KOPT-K1 (cell line): ENCODE measurements at regions not wholly inside any gene's neighbourhood (a gene's known extent, or its start where the extent isn't known, plus 50 kb on each side); places are given as distances from the start of the nearest gene placed in this dataset.

Experiments used
- H3K27ac ChIP-seq: fragments of 200-600 bp; sonication (generic); 2 replicates; pipeline ENCODE4 v1.5.1; 2016; ENCODE audit warnings: antibody characterized with exemption, mild to moderate bottlenecking, low read depth, low read length; ENCODE audit not compliant: poor library complexity, severe bottlenecking
- H3K36me3 ChIP-seq: fragments of 200-600 bp; sonication (generic); 2 replicates; pipeline ENCODE4 v1.5.1; 2017; ENCODE audit warnings: antibody characterized with exemption, mild to moderate bottlenecking, low read length, moderate library complexity; ENCODE audit not compliant: insufficient read depth
- H3K9me3 ChIP-seq: fragments of 200-600 bp; sonication (generic); 2 replicates; pipeline ENCODE4 v1.5.1; 2017; ENCODE audit warnings: antibody characterized with exemption, low read length, mild to moderate bottlenecking; ENCODE audit not compliant: insufficient read depth, poor library complexity, severe bottlenecking

DNA sequence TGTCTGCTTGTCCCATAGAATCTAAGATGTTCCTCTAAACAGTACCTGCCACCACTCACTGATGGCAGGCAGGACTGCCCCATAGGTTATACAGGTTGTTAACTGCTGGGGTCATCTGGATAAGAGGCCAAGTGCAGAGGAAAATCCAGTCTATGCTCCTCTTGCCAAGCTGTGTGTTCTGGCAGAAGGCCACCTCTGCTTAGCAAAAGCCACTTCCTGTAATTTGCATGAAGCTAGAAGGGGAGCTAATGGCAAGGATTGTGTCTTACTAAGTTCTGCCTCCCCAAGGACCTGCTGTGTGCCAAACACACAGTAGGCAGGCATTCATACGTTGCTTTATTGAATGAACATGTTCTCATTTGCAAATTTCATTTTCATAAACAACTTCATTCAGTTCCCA is 445.4 kb downstream of the BCL11B start:
- Histone ChIP-seq H3K27ac (no peak overlapping the region), H3K9me3 (peaks cover 3% of the 10 kb centered on the region), H3K36me3 (no peaks in the 10 kb centered on the region)

DNA sequence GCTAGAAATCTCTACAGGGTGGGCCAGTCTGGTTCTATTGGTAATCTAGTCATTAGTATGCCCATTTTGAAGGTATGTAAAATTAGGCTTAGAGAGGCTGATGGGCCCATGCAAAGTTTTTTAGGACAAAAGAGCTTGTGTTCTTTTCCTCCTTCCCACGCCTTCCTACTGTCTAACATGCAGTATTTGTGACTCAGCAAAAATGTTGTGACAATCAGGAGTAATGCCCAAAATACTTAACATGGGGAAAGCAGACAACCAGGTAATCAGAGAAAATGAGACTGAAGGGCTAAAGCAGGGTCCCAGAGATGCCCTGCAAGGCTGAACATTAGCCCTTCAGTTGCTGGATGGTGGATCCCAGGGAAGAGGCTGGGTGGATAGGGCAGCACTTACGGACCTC is 437.9 kb downstream of the BCL11B start:
- H3K27ac ChIP-seq = no peak overlapping the region
- no peaks in the 10 kb centered on the region for H3K36me3 ChIP-seq
- H3K9me3 ChIP-seq = peaks cover 9% of the 10 kb centered on the region

DNA sequence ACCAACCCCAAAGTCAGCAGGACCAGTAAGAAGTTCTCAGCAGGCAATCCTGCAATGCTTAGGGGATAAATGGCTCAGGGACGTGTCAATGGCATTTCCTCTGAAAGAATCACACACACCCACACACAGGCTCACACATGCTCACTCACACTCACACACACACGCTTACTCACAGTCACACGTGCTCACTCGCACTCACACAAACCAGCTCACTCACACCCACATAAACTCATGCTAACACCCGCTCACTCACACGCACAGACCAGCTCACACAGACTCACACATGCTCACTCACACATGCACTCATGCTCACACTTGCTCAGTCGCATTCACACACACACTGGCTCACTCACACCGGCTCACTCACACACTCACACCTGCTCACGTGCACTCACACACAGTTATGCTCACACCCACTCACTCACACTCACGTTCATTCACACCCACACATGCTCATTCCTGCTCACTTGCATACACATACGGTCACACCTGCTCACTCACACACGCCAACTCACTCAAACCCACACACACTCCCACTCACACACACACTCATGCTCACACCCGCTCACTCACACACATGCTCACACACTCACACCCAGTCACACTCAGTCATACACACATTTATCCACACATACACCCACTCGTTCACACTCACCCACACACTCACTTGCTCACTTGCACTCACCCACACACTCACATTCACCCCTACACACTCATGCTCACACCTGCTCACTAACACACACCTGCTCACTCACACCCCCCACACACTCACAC is 436.8 kb downstream of the BCL11B start:
- no peaks in the 10 kb centered on the region for H3K36me3 ChIP-seq
- H3K27ac ChIP-seq = no peak overlapping the region
- H3K9me3 ChIP-seq = peaks cover 6% of the 10 kb centered on the region

DNA sequence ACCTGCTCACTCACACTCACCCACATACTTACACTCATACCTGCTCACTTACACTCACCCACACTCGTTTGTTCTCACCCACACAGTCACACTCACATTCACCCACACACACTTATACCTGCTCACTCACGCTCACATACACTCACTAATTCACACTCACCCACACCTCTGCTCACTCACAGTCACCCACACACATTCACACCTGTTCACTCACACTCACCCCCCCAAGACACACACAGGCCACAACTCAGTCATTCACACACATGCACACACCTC is 436.2 kb downstream of the BCL11B start:
- Histone ChIP-seq H3K36me3 (no peaks in the 10 kb centered on the region), H3K9me3 (peaks cover 6% of the 10 kb centered on the region), H3K27ac (no peak overlapping the region)

DNA sequence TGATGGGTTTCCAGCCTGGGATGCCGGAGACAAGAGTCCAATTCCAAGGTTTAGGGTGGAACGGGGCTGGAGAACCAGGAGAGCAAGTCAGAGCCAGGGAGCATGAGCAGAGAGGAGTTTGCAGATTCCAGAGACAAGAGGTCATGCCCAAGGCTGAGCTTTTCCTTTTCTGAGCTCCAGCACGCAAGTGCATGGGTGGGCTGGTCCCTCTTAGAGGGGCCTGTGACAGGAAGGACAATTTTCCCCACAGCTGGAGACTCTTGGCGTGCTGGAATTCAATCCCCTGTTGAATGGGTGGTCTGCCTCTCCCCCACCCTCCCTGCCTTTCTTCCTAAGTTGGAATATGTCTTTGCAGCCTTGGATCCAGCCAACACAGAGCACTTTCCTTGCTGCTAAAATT is 431.9 kb downstream of the BCL11B start:
- H3K36me3 ChIP-seq = no peaks in the 10 kb centered on the region
- peaks cover 6% of the 10 kb centered on the region for H3K9me3 ChIP-seq
- H3K27ac ChIP-seq = no peak overlapping the region

DNA sequence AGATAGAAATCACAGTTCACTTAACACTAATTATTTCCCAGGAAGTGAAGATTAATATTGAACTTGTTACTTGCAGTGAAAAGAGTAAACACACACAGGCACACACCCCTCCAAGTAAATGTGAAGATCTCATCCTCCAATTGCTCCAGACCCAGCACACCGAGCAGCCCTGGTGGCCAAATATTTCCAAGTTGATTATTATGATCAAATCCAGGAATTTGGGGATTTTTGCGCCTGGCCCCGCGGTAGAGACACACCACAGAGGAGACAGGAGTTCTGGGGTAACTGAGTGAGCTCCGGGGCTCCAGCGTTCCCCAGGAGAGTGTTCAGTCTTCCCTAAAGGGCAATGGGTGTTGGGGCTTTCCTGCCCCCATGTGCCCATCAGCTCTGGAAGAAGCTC is 431.5 kb downstream of the BCL11B start:
- Histone ChIP-seq H3K36me3 (no peaks in the 10 kb centered on the region), H3K9me3 (peaks cover 6% of the 10 kb centered on the region), H3K27ac (no peak overlapping the region)

DNA sequence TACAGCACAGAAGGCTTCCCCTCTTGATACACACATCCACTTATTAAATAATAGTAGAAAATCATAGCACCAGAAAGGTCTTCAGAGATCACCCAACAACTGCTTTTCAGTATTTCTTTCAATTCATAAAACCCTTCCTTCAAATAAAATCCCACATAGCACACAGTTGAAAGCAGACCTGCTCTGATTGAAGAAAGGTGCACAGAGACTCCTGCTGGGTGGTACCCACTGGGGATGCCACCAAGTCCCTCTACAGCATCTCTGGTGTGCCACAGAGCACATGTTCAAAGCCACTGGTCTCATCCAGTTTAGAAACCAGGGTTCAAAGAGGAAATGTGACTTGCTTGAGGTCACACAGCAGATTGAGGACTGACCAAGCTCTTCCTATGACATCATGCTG is 427.5 kb downstream of the BCL11B start:
- no peak overlapping the region for H3K27ac ChIP-seq
- no peaks in the 10 kb centered on the region for H3K9me3 ChIP-seq
- no peaks in the 10 kb centered on the region for H3K36me3 ChIP-seq

DNA sequence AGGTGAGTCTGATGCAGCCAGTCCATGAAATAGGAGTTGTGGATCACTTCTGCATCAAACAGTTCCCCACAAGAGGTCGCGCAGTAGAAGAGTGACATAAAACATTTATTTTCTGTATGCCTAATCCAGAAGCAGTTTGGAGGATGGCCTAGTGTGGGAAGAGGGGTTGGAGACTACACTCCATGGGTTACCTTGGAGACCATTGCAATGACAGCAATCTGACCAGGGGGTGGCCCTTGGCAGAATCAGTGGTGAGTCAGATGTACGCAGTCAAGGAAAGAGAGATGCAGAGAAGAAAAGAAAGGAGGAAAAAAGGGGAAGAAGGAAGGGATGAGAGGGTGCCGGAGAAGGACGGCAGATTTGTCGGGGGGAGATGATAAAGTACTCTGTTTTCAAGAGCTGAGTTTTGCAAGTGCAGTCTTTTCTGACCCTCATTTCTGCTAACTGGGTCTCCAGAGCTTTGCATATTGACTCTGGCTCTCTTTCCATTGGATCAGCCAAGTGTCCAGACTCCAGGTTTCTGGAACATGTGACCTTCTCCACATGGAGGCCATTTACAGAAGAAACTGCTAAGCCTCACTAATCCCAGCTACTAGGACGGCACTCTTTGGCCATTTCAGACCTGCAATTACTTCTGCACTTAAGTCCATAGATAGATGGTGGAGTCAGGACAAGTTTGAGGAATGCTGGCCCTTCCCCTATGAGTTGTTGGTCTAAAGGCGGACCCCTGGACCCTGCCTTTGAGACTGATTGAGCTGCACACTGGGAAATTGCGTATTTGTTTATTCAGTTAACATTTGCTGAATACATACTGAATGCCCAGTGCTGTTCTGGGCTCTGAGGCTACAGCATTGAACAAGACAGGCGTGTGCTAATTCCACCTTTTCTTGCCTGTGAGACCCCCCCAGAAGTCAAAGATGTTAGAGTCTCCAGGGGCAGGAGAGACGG is 424.2 kb downstream of the BCL11B start:
- Histone ChIP-seq H3K36me3 (no peaks in the 10 kb centered on the region), H3K27ac (no peak overlapping the region), H3K9me3 (no peaks in the 10 kb centered on the region)

DNA sequence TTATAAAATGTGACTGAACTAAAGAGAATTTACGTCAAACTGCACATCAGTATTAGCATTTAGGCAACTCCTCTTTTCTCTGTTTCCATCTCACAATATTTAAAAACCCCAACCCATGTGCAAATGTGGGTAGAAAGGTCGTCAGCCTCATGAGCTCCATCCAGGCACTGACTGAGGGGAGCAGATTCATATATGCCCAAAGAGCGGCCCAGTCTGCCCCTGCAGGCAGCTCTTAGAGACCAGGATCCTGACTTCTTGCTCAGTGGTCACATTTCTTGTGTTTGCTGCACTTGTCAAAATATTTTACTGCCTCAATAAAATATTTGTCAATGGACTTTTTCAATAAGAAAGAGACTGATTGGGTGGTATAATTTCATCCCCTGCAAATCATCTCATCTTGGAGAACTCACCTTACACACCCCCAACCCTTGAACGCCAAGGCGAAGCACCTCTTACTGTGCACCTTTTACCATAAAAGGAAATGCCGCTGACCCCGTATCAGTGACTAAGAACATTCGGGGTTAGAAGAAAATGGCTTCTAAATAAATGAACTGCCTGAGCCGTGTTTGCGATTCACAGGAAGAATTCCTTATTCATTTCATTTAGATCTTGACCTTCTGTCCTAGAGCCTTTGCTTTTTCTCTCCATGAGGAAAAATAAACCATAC is 418.8 kb downstream of the BCL11B start:
- H3K9me3 ChIP-seq = no peaks in the 10 kb centered on the region
- H3K27ac ChIP-seq = no peak overlapping the region
- H3K36me3 ChIP-seq = no peaks in the 10 kb centered on the region

DNA sequence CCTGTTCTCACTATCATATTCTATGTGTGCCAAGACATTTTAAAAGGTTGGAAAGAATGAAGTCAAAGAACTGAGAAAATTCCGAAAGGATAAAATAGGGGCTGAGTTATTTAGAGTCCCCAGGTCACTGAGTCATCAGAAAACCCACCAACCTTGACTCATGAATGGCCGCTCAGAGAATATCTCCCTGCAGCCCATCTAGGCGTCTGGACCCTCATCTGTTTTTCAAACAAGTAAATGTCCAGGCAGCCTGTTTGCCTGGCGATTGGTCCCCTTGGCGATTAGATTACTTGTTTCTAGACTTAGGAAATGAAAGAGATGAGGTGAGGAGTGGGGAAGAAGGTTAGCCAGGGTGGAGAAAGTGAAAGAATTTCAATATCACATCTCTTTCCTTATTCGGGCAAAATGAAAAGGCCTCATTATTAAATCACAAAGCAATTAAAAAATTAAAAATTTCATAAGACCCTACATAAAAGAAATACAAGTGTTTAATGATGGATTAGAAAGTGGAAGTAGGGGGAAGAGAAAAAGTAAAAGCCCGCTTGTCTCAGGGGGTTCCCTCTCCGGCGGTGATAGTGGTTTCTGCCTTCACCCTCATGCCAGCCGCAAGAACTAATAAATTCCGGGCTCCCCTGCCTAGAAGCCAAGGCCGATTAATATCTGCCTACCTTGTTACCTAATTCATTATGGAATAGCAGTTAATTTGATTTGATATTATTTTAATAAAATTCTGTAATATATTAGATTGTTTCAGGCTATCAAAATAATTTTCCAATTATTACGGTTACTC is 415.9 kb downstream of the BCL11B start:
- Histone ChIP-seq H3K36me3 (no peaks in the 10 kb centered on the region), H3K27ac (no peak overlapping the region), H3K9me3 (no peaks in the 10 kb centered on the region)

DNA sequence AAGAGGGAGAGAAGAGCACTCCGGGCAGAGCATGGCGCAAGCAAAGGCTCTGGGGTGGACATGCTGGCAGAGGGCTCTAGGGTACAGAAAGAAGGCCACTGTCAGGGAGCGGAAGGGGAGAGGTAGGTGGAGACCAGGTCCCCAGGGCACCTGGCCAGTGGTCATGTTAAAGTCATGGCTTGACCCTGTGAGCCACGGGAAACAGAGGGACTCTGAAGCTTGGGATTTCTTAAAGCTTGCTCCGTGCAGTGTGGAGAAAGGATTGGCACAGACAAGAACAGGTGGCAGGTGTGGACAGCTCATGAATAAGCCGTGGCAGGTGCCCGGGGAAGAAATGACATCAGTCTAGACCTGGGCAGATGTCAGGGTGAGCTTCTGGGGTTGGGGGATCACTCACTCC is 413.8 kb downstream of the BCL11B start:
- Histone ChIP-seq H3K36me3 (no peaks in the 10 kb centered on the region), H3K9me3 (no peaks in the 10 kb centered on the region), H3K27ac (no peak overlapping the region)

DNA sequence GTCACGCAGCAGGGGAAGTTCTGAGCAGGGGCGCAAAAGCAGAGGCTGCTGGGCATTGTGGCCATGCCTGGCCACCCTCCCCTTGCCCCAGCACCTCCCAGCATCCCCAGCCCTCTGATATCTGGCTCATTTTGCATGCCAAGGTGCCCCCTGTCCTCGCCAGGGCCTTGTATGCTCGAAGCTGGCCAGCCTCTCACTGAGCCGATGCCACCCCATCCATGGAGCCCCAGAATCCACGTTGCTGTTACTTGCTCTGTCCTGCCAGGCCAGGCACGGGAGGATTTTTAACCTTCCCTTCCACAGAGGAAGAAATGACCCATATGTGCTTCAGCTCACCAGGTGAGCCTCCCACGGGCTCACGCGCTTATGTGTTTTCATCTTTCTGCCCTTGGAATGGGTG is 413.4 kb downstream of the BCL11B start:
- no peak overlapping the region for H3K27ac ChIP-seq
- H3K36me3 ChIP-seq = no peaks in the 10 kb centered on the region
- H3K9me3 ChIP-seq = no peaks in the 10 kb centered on the region

DNA sequence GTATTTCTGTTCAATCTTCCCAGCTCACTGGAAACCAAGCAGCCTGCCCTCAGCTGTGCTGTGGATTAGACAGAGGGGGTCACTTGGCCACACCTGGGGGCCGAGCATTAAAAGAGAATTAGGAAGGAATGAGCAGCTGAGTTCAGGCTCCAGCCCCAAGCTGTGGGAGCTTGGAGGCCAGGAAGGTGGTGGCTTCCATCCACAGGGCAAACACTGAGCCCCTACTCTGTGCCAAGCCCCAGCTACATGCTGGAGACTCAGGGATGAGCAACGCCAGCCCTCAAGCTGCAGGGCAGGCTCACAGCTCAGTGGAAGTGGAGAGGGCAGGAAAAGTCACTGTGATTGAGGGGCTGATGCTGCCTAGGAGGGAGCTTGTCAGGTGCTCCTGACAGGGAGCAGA is 412.7 kb downstream of the BCL11B start:
- no peak overlapping the region for H3K27ac ChIP-seq
- H3K36me3 ChIP-seq = no peaks in the 10 kb centered on the region
- no peaks in the 10 kb centered on the region for H3K9me3 ChIP-seq

DNA sequence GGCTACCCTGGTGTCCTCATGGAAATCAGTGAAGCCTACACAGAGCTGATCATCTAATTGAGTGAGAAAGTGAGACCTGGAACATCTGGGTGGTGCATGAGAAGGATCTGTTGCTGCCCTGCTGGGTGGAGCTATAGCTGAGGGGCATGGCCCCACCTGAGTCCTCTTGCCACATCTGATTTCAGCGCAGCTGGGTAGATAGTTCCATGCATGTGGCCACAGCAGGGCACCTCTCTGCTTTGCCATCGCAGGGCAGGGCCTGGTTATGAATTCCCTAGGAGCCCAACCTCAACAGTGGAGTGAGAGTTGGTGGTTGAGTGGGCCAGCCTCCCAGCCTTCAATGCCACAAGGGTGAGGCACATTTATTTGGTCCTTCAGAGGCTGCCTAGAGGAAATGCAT is 407.8 kb downstream of the BCL11B start:
- no peaks in the 10 kb centered on the region for H3K36me3 ChIP-seq
- no peak overlapping the region for H3K27ac ChIP-seq
- no peaks in the 10 kb centered on the region for H3K9me3 ChIP-seq

DNA sequence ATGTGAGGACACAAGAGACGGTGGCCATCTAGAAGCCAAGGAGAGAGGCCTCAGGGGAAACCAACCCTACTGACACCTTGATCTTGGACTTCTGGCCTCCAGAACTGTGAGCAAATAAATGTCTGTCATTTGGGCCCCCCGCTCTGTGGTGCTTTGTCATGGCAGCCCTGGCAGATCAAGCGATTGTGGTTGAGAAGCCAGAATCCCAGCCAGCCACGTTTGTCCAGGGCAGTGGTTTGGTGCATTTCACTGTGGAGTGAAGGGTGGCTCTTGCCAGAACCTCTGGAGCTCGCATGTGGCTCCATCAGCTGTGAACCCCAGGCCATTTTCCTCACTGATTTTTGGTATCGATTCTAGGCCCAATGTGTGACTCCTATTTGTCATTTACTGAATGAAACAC is 404.9 kb downstream of the BCL11B start:
- Histone ChIP-seq H3K36me3 (no peaks in the 10 kb centered on the region), H3K9me3 (no peaks in the 10 kb centered on the region), H3K27ac (no peak overlapping the region)
